Panc1 (cell line): ENCODE measurements at regions not wholly inside any gene's neighbourhood (a gene's known extent, or its start where the extent isn't known, plus 50 kb on each side); places are given as distances from the start of the nearest gene placed in this dataset.

Source experiments
- ATAC-seq: fragments of 200-7000 bp; cut with Tn5 transposase; 2 replicates; pipeline ENCODE4 v1.9.1; 2020; ENCODE audit warnings: mild to moderate bottlenecking, moderate library complexity
- BruUV-seq: library from RNA; stranded (reverse); fragments of 400-500 nt; replicated peaks from 2 replicates; lab custom pipeline; 2021; lab: Mats Ljungman, UMichigan
- CTCF ChIA-PET: fragments of 300-600 bp; sonication (Branson Sonifier 250); formaldehyde crosslinking; loops from one replicate; lab custom pipeline; 2022; ENCODE audit warnings: antibody characterized with exemption; lab: Charles Lee
- POLR2A ChIA-PET: fragments of 300-600 bp; sonication (Branson Sonifier 250); formaldehyde crosslinking; loops from one replicate; lab custom pipeline; 2022; ENCODE audit warnings: antibody characterized with exemption; lab: Charles Lee
- DNase-seq: peaks from one replicate; pipeline ENCODE4 v3.0.0-alpha.2; 2010; ENCODE audit warnings: low read depth, low spot score
- H3K27ac ChIP-seq: 2 replicates; pipeline ENCODE4 v1.5.1; 2011; ENCODE audit warnings: mild to moderate bottlenecking, low read length, inconsistent platforms
- H3K27me3 ChIP-seq: fragments of 200-500 bp; sonication (Bioruptor generic); 2 replicates; pipeline ENCODE4 v1.6.0; 2014; ENCODE audit warnings: low read length, inconsistent platforms; ENCODE audit not compliant: control insufficient read depth, insufficient read depth
- H3K36me3 ChIP-seq: fragments of 200-500 bp; sonication (Bioruptor generic); 2 replicates; pipeline ENCODE4 v1.5.1; 2014; ENCODE audit warnings: inconsistent platforms, mild to moderate bottlenecking, low read length, moderate library complexity; ENCODE audit not compliant: control insufficient read depth, insufficient read depth
- H3K4me1 ChIP-seq: 2 replicates; pipeline ENCODE4 v1.5.1; 2011; ENCODE audit warnings: inconsistent platforms, mild to moderate bottlenecking, low read length, moderate library complexity; ENCODE audit not compliant: control insufficient read depth, insufficient read depth
- H3K4me3 ChIP-seq, 2 experiments: 2 replicates each; pipeline ENCODE4 v1.5.1; 2011 to 2012; ENCODE audit warnings: low read depth in 2 of 2, low read length in 2 of 2, mild to moderate bottlenecking in 2 of 2, inconsistent platforms in 1 of 2, moderate library complexity in 1 of 2
- H3K9me3 ChIP-seq: fragments of 200-500 bp; sonication (Bioruptor generic); 2 replicates; pipeline ENCODE4 v1.5.1; 2014; ENCODE audit warnings: low read depth, mild to moderate bottlenecking, inconsistent platforms, low read length, moderate library complexity; ENCODE audit not compliant: control insufficient read depth, insufficient read depth
- POLR2AphosphoS5 ChIP-seq: IDR thresholded peaks from 2 replicates; pipeline ENCODE4 v1.6.1; 2012; ENCODE audit warnings: mild to moderate bottlenecking, low read depth, low read length, moderate library complexity
- SIN3A ChIP-seq: IDR thresholded peaks from 2 replicates; pipeline ENCODE4 v1.6.1; 2012; ENCODE audit warnings: low read depth, mild to moderate bottlenecking, low read length, moderate library complexity, borderline replicate concordance; ENCODE audit not compliant: insufficient read depth
- TCF7L2 ChIP-seq: IDR thresholded peaks from 2 replicates; pipeline ENCODE4 v1.6.1; 2011; ENCODE audit warnings: mild to moderate bottlenecking, low read depth, low read length, inconsistent platforms
- in situ Hi-C: cut with HindIII; loops from 2 replicates; pipeline ENCODE4 v1.10.0; 2016; ENCODE audit warnings: low sequenced_read_pairs, low pct_unique_long_range_greater_than_20kb
- intact Hi-C: fragments of 100-400 bp; cut with micrococcal nuclease; formaldehyde crosslinking; loops from one replicate; pipeline ENCODE4 v1.10.0; 2022; ENCODE audit not compliant: unreplicated experiment
- TF ChIP-seq, protein P1 (sequence below), 2 experiments: IDR thresholded peaks; 2 replicates each; pipeline ENCODE4 v1.6.1; 2011 to 2012; ENCODE audit warnings: low read depth in 2 of 2, control low read depth in 1 of 2, low read length in 1 of 2, mild to moderate bottlenecking in 1 of 2, moderate library complexity in 1 of 2; ENCODE audit not compliant: insufficient read depth in 1 of 2
- TF ChIP-seq, protein P2 (sequence below): fragments of 450-650 bp; IDR thresholded peaks from 2 replicates; pipeline ENCODE4 v1.5.1; 2017; ENCODE audit warnings: mild to moderate bottlenecking

DNA sequence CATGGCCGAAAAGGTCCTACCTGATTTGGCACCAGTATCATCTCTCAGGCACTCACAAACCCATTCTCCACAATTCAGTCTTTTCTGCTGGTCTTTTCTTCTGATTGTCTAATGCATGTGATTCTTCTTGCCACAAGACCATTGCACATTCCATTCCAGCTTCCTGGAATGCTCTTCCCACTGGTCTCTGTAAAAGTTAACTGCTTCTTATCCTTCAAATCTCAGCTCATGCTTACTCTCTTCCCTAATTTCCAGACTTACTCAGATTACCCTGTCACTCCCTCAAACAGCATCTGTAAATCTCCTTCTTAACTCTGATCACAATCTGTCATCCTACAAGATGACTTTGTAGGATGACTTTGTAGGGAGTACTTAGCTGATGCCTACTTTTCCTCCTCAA is 320.2 kb downstream of the MAP2K6 start:
- no peak overlapping the region for H3K27ac ChIP-seq
- in situ Hi-C loops: no loop called here
- POLR2A ChIA-PET: no interaction called here
- no peaks in the 10 kb centered on the region for H3K36me3 ChIP-seq
- H3K27me3 ChIP-seq: no peaks in the 10 kb centered on the region
- no TSS peak for BruUV-seq
- CTCF ChIA-PET: no interaction called here
- H3K9me3 ChIP-seq: no peaks in the 10 kb centered on the region
- intact Hi-C loops: no loop called here
- H3K4me1 ChIP-seq: no peaks in the 10 kb centered on the region
- ATAC-seq (no peak), DNase-seq (no peak)
- no peak overlapping the region for H3K4me3 ChIP-seq
- TF ChIP-seq, protein P1, sequence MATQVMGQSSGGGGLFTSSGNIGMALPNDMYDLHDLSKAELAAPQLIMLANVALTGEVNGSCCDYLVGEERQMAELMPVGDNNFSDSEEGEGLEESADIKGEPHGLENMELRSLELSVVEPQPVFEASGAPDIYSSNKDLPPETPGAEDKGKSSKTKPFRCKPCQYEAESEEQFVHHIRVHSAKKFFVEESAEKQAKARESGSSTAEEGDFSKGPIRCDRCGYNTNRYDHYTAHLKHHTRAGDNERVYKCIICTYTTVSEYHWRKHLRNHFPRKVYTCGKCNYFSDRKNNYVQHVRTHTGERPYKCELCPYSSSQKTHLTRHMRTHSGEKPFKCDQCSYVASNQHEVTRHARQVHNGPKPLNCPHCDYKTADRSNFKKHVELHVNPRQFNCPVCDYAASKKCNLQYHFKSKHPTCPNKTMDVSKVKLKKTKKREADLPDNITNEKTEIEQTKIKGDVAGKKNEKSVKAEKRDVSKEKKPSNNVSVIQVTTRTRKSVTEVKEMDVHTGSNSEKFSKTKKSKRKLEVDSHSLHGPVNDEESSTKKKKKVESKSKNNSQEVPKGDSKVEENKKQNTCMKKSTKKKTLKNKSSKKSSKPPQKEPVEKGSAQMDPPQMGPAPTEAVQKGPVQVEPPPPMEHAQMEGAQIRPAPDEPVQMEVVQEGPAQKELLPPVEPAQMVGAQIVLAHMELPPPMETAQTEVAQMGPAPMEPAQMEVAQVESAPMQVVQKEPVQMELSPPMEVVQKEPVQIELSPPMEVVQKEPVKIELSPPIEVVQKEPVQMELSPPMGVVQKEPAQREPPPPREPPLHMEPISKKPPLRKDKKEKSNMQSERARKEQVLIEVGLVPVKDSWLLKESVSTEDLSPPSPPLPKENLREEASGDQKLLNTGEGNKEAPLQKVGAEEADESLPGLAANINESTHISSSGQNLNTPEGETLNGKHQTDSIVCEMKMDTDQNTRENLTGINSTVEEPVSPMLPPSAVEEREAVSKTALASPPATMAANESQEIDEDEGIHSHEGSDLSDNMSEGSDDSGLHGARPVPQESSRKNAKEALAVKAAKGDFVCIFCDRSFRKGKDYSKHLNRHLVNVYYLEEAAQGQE (IDR thresholded peaks at IDR 0.05; ENCODE audit: insufficient read depth in 1 of 2, low read depth in 2 of 2, low read length in 1 of 2): no peak
- TF ChIP-seq TCF7L2 (no peak), SIN3A (no peak), POLR2AphosphoS5 (no peak)
- TF ChIP-seq, protein P2, sequence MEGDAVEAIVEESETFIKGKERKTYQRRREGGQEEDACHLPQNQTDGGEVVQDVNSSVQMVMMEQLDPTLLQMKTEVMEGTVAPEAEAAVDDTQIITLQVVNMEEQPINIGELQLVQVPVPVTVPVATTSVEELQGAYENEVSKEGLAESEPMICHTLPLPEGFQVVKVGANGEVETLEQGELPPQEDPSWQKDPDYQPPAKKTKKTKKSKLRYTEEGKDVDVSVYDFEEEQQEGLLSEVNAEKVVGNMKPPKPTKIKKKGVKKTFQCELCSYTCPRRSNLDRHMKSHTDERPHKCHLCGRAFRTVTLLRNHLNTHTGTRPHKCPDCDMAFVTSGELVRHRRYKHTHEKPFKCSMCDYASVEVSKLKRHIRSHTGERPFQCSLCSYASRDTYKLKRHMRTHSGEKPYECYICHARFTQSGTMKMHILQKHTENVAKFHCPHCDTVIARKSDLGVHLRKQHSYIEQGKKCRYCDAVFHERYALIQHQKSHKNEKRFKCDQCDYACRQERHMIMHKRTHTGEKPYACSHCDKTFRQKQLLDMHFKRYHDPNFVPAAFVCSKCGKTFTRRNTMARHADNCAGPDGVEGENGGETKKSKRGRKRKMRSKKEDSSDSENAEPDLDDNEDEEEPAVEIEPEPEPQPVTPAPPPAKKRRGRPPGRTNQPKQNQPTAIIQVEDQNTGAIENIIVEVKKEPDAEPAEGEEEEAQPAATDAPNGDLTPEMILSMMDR: no peak

DNA sequence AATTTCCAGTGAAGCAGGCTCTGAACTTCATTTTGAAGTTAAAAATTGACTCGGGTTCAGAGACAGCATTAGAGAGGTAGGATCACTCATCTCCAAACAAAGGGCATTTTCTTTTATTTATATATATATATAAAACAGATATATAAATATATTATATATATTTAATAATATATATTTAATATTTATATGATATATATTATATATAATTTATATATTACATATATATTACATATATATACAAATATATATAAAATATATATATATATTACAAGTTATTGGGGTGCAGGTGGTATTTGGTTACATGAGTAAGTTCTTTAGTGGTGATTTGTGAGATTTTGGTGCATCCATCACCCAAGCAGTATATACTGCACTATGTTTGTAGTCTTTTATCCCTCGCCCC is 320.8 kb downstream of the MAP2K6 start:
- ChIA-PET CTCF (no interaction called here), POLR2A (no interaction called here)
- no TSS peak for BruUV-seq

More for the DNA sequence above, 320.8 kb downstream of the MAP2K6 start:
- ATAC-seq (no peak), DNase-seq (no peak)
- no peak overlapping the region for H3K4me3 ChIP-seq
- intact Hi-C loops: no loop called here
- TF ChIP-seq, protein P1 (IDR thresholded peaks at IDR 0.05; ENCODE audit: insufficient read depth in 1 of 2, low read depth in 2 of 2, low read length in 1 of 2): no peak
- TF ChIP-seq POLR2AphosphoS5 (no peak), TCF7L2 (no peak), SIN3A (no peak)
- TF ChIP-seq, protein P2: no peak
- in situ Hi-C loops: no loop called here
- H3K9me3 ChIP-seq: no peaks in the 10 kb centered on the region
- H3K4me1 ChIP-seq: no peaks in the 10 kb centered on the region
- no peaks in the 10 kb centered on the region for H3K36me3 ChIP-seq
- no peak overlapping the region for H3K27ac ChIP-seq
- no peaks in the 10 kb centered on the region for H3K27me3 ChIP-seq
